ENCODE measurements at regions not wholly inside any gene's neighbourhood (a gene's known extent, or its start where the extent isn't known, plus 50 kb on each side); places are given as distances from the start of the nearest gene placed in this dataset.
"Not testable (repeated sequence)": the region's sequence is repeated elsewhere in the genome, so short reads cannot be mapped to it uniquely, and the experiment has no call there.

GRCh38 chr3:67239353-67239752 is 241.2 kb downstream of the KBTBD8 start:
- H3K36me3 Mint-ChIP-seq: no peaks in the 10 kb centered on the region
- DNase-seq: no peak
- no peak overlapping the region for H3K27ac Mint-ChIP-seq
- H3K9me3 Mint-ChIP-seq: no peaks in the 10 kb centered on the region
- intact Hi-C loops (cut with micrococcal nuclease): no loop called here
- CTCF ChIA-PET: no interaction called here
- no peaks in the 10 kb centered on the region for H3K4me1 Mint-ChIP-seq (ENCODE audit: low read depth)
- no peaks in the 10 kb centered on the region for H3K27me3 Mint-ChIP-seq
- no peak overlapping the region for H3K4me3 Mint-ChIP-seq
- POLR2A ChIA-PET: no interaction called here

GRCh38 chr3:67241084-67241483 is 243.0 kb downstream of the KBTBD8 start:
- Mint-ChIP-seq H3K27ac (no peak overlapping the region), H3K27me3 (no peaks in the 10 kb centered on the region), H3K4me1 (ENCODE audit: low read depth) (no peaks in the 10 kb centered on the region), H3K4me3 (no peak overlapping the region), H3K9me3 (no peaks in the 10 kb centered on the region), H3K36me3 (no peaks in the 10 kb centered on the region)
- intact Hi-C loops (cut with micrococcal nuclease): no loop called here
- POLR2A ChIA-PET: no interaction called here
- no peak for DNase-seq
- CTCF ChIA-PET: no interaction called here

GRCh38 chr3:67244130-67244529 is 246.0 kb downstream of the KBTBD8 start:
- no peaks in the 10 kb centered on the region for H3K36me3 Mint-ChIP-seq
- H3K4me1 Mint-ChIP-seq (ENCODE audit: low read depth): no peaks in the 10 kb centered on the region
- H3K4me3 Mint-ChIP-seq: no peak overlapping the region
- H3K27ac Mint-ChIP-seq: no peak overlapping the region
- no peaks in the 10 kb centered on the region for H3K9me3 Mint-ChIP-seq
- intact Hi-C loops (cut with micrococcal nuclease): no loop called here
- CTCF ChIA-PET: no interaction called here
- H3K27me3 Mint-ChIP-seq: no peaks in the 10 kb centered on the region
- POLR2A ChIA-PET: no interaction called here
- no peak for DNase-seq

- no peaks in the 10 kb centered on the region for H3K4me1 Mint-ChIP-seq (ENCODE audit: low read depth)
- ChIA-PET CTCF (no interaction called here), POLR2A (no interaction called here)
- intact Hi-C loops (cut with micrococcal nuclease): no loop called here
- no peak overlapping the region for H3K27ac Mint-ChIP-seq
- no peaks in the 10 kb centered on the region for H3K9me3 Mint-ChIP-seq
- no peaks in the 10 kb centered on the region for H3K36me3 Mint-ChIP-seq
- no peaks in the 10 kb centered on the region for H3K27me3 Mint-ChIP-seq
- no peak for DNase-seq
- H3K4me3 Mint-ChIP-seq: no peak overlapping the region
Observed at GRCh38 chr3:67245545-67245944, 247.4 kb downstream of the KBTBD8 start.

GRCh38 chr3:67248726-67249125 is 250.6 kb downstream of the KBTBD8 start:
- no peak overlapping the region for H3K27ac Mint-ChIP-seq
- H3K9me3 Mint-ChIP-seq: peaks cover 5% of the 10 kb centered on the region
- no peaks in the 10 kb centered on the region for H3K27me3 Mint-ChIP-seq
- no peak overlapping the region for H3K4me3 Mint-ChIP-seq
- DNase-seq: no peak
- intact Hi-C loops (cut with micrococcal nuclease): no loop called here
- CTCF ChIA-PET: no interaction called here
- no peaks in the 10 kb centered on the region for H3K36me3 Mint-ChIP-seq
- H3K4me1 Mint-ChIP-seq (ENCODE audit: low read depth): no peaks in the 10 kb centered on the region
- POLR2A ChIA-PET: no interaction called here

- H3K9me3 Mint-ChIP-seq; H3K36me3 Mint-ChIP-seq; POLR2A ChIA-PET; H3K4me3 Mint-ChIP-seq; H3K27ac Mint-ChIP-seq; intact Hi-C loops (cut with micrococcal nuclease); CTCF ChIA-PET; H3K27me3 Mint-ChIP-seq; H3K4me1 Mint-ChIP-seq (ENCODE audit: low read depth); DNase-seq: not testable (repeated sequence)
Observed at GRCh38 chr3:67252906-67253305, 254.8 kb downstream of the KBTBD8 start.

DNA sequence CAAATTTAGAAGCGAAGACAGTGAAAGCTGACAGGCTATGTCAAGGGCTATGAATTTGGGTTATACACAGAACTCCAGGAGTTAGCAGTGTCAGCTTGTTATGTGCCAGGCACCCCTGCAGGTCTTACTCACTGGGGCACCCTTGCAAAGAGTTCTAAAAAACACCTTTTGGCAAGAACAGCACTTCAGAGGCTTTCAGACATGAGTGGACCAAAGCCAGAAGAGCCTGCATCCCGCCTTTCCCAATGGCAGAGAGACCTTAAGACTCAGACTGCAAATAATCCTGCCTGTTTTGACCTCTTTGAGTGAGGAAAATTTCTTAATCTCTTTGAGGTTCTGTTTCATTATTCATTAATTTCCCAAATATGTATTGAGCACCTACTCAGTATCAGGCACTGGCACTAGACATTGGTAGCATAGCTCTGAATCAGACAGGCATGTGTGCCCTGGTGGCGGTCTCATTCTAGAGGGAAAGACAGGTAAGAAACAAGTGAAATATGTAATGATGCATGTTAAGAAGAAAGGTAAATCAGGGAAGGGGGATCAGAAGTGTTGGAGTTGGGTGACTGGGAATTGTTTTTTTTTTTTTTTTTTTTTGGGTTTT is 280.0 kb downstream of the KBTBD8 start:
- Mint-ChIP-seq H3K36me3 (peaks cover 1% of the 10 kb centered on the region), H3K4me3 (no peak overlapping the region), H3K27ac (no peak overlapping the region), H3K4me1 (ENCODE audit: low read depth) (no peaks in the 10 kb centered on the region), H3K27me3 (no peaks in the 10 kb centered on the region), H3K9me3 (peaks cover 4% of the 10 kb centered on the region)
- intact Hi-C loops (cut with micrococcal nuclease): no loop called here
- no peak for DNase-seq
- CTCF ChIA-PET: no interaction called here
- POLR2A ChIA-PET: no interaction called here

DNA sequence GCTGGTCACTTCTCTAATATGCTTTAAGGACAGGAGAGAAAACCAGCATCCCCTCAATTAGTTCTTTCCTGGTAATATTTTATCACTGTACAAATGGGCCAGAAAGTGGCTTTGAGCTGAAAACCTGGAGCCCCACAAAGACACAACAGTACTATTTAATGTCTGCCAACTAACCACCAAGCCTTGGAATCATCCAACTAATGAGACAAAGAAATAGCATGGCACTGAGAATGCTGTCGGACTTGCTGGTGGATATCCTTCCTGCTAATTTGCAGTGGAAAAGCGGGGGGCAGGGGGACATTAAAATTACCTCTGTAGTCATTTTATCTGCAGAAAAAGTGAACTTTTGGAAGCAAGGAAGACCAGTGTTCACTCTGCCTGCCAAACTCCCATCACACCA is 288.5 kb downstream of the KBTBD8 start:
- no peak overlapping the region for H3K4me3 Mint-ChIP-seq
- no peak overlapping the region for H3K27ac Mint-ChIP-seq
- intact Hi-C loops (cut with micrococcal nuclease): no loop called here
- POLR2A ChIA-PET: no interaction called here
- H3K4me1 Mint-ChIP-seq (ENCODE audit: low read depth): peaks cover 3% of the 10 kb centered on the region
- H3K36me3 Mint-ChIP-seq: no peaks in the 10 kb centered on the region
- CTCF ChIA-PET: no interaction called here
- H3K27me3 Mint-ChIP-seq: no peaks in the 10 kb centered on the region
- DNase-seq: no peak
- peaks cover 5% of the 10 kb centered on the region for H3K9me3 Mint-ChIP-seq

GRCh38 chr3:67288466-67289106 is 290.5 kb downstream of the KBTBD8 start:
- Mint-ChIP-seq H3K27ac (no peak overlapping the region), H3K4me3 (no peak overlapping the region), H3K4me1 (ENCODE audit: low read depth) (peaks cover 10% of the 10 kb centered on the region), H3K36me3 (no peaks in the 10 kb centered on the region), H3K9me3 (peaks cover 5% of the 10 kb centered on the region), H3K27me3 (no peaks in the 10 kb centered on the region)
- intact Hi-C loops (cut with micrococcal nuclease): no loop called here
- DNase-seq: no peak
- ChIA-PET POLR2A (no interaction called here), CTCF (no interaction called here)

- Mint-ChIP-seq H3K4me3 (no peak overlapping the region), H3K9me3 (no peaks in the 10 kb centered on the region), H3K27me3 (no peaks in the 10 kb centered on the region), H3K27ac (no peak overlapping the region), H3K4me1 (ENCODE audit: low read depth) (peaks cover 10% of the 10 kb centered on the region), H3K36me3 (no peaks in the 10 kb centered on the region)
- intact Hi-C loops (cut with micrococcal nuclease): no loop called here
- ChIA-PET CTCF (no interaction called here), POLR2A (no interaction called here)
- DNase-seq: no peak
Observed at GRCh38 chr3:67289626-67290025, 291.5 kb downstream of the KBTBD8 start.

DNA sequence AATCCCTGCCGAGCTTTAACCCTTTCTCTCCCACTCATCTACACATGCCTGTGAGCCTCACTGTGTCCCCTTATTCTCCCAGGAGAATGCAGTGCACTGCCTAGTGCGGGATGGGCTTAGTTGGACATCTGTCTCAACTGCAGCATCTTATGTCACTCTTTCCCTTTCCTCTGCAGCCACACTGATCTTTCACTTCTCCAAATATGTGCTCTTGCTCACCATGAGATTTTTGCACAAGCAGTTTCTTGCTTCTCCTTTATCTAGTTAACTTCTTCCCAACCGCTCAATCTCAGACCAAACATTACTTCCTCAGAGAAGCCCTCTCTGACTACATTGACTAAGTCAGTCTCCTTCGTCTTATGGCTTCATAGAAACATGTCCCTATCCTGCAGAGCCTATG is 292.3 kb downstream of the KBTBD8 start:
- no peaks in the 10 kb centered on the region for H3K27me3 Mint-ChIP-seq
- H3K4me3 Mint-ChIP-seq: no peak overlapping the region
- ChIA-PET CTCF (no interaction called here), POLR2A (no interaction called here)
- no peaks in the 10 kb centered on the region for H3K36me3 Mint-ChIP-seq
- no peak overlapping the region for H3K27ac Mint-ChIP-seq
- no peaks in the 10 kb centered on the region for H3K9me3 Mint-ChIP-seq
- H3K4me1 Mint-ChIP-seq (ENCODE audit: low read depth): peaks cover 10% of the 10 kb centered on the region
- DNase-seq: no peak
- intact Hi-C loops (cut with micrococcal nuclease): no loop called here

- peak; percentile 11 for DNase-seq
- ChIA-PET CTCF (interaction anchor here (1.2 kb wide), 1 partner anchor 42 kb away, joined by 3 read pairs; no protein-coding TSS in a partner anchor), POLR2A (no interaction called here)
- no peak overlapping the region for H3K27ac Mint-ChIP-seq
- no peaks in the 10 kb centered on the region for H3K36me3 Mint-ChIP-seq
- intact Hi-C loops (cut with micrococcal nuclease): no loop called here
- no peaks in the 10 kb centered on the region for H3K27me3 Mint-ChIP-seq
- no peak overlapping the region for H3K4me3 Mint-ChIP-seq
- no peaks in the 10 kb centered on the region for H3K9me3 Mint-ChIP-seq
- peaks cover 10% of the 10 kb centered on the region for H3K4me1 Mint-ChIP-seq (ENCODE audit: low read depth)
Observed at GRCh38 chr3:67291287-67292252, 293.5 kb downstream of the KBTBD8 start.
